Gastrocnemius medialis (tissue), 4 donors: ENCODE measurements at regions not wholly inside any gene's neighbourhood (a gene's known extent, or its start where the extent isn't known, plus 50 kb on each side); places are given as distances from the start of the nearest gene placed in this dataset.

Experiments used
- POLR2A ChIP-seq, 2 donors: fragments of 450-650 bp; IDR thresholded peaks; one replicate each; pipeline ENCODE4 v1.6.1; 2017; ENCODE audit warnings: antibody characterized with exemption in 2 of 2, mild to moderate bottlenecking in 2 of 2, moderate library complexity in 2 of 2
- TF ChIP-seq, protein P1 (sequence below), 5 experiments: fragments of 450-650 bp in 3 of 5; fragments of 200-600 bp in 2 of 5; sonication (generic) in 2 of 5; IDR thresholded peaks in 4 of 5; conservative IDR thresholded peaks in 1 of 5; 1 replicate in 4 of 5; 2 replicates in 1 of 5; pipeline ENCODE4 v1.5.1; 2016 to 2019; ENCODE audit warnings: antibody characterized with exemption in 5 of 5, mild to moderate bottlenecking in 3 of 5, moderate library complexity in 3 of 5

DNA sequence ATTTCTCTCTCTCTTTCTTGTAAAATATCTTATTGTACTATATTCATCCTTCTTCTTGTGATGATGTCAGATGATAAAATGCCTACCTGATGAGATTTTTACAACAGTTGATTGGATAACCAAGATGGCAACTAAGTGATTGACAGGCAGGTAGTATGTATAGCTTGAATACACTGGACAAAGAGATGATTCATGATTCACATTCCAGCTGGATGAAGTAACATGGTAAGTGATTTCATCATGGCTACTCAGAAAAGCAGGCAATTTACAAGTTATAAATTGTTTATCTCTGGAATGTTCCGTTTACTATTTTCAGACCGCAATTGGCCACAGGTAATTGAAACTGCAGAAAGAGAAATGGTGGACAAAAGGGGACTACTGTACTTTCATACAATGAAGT is 1471.7 kb upstream of the C9orf72 start:
- no peak for TF ChIP-seq POLR2A (IDR thresholded peaks at IDR 0.05)
- TF ChIP-seq, protein P1, sequence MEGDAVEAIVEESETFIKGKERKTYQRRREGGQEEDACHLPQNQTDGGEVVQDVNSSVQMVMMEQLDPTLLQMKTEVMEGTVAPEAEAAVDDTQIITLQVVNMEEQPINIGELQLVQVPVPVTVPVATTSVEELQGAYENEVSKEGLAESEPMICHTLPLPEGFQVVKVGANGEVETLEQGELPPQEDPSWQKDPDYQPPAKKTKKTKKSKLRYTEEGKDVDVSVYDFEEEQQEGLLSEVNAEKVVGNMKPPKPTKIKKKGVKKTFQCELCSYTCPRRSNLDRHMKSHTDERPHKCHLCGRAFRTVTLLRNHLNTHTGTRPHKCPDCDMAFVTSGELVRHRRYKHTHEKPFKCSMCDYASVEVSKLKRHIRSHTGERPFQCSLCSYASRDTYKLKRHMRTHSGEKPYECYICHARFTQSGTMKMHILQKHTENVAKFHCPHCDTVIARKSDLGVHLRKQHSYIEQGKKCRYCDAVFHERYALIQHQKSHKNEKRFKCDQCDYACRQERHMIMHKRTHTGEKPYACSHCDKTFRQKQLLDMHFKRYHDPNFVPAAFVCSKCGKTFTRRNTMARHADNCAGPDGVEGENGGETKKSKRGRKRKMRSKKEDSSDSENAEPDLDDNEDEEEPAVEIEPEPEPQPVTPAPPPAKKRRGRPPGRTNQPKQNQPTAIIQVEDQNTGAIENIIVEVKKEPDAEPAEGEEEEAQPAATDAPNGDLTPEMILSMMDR (IDR thresholded peaks at IDR 0.05 in 4 of 5, conservative IDR thresholded peaks at IDR 0.05 in 1 of 5): no peak
